ENCODE measurements at regions not wholly inside any gene's neighbourhood (a gene's known extent, or its start where the extent isn't known, plus 50 kb on each side); places are given as distances from the start of the nearest gene placed in this dataset.

- peaks cover 0 to 3% of the 10 kb centered on the region in 2 donors for H3K4me1 ChIP-seq (ENCODE audit: control insufficient read depth in 1 of 2, insufficient read depth in 2 of 2, low read length in 2 of 2)
- DNase-seq = no peak
- no peak overlapping the region for H3K27ac ChIP-seq (ENCODE audit: low read depth in 1 of 2, low read length in 2 of 2)
- no peak overlapping the region for H3K27ac Mint-ChIP-seq
- no peak overlapping the region for H2AFZ ChIP-seq (ENCODE audit: insufficient read depth, low read depth, low read length, poor library complexity, severe bottlenecking)
- peaks cover 7% of the 10 kb centered on the region for H3K4me1 Mint-ChIP-seq
- no peak overlapping the region for H3K4me3 ChIP-seq (replicated peaks in 1 of 3; ENCODE audit: low read depth in 2 of 3, low read length in 3 of 3)
- peaks cover 0 to 3% (median 1%) of the 10 kb centered on the region in 3 donors for H3K27me3 Mint-ChIP-seq (ENCODE audit: low read depth in 3 of 3)
- H3K36me3 Mint-ChIP-seq = no peaks in the 10 kb centered on the region
- no peak overlapping the region for H3K4me3 Mint-ChIP-seq
- H3K9ac ChIP-seq (ENCODE audit: insufficient read depth, low read length, poor library complexity, severe bottlenecking) = no peak overlapping the region
- no peaks in the 10 kb centered on the region for H3K36me3 ChIP-seq (replicated peaks in 1 of 2; ENCODE audit: control insufficient read depth in 1 of 2, insufficient read depth in 2 of 2, low read length in 2 of 2)
- H3K9me3 ChIP-seq (replicated peaks in 1 of 2; ENCODE audit: control insufficient read depth in 1 of 2, insufficient read depth in 1 of 2, low read length in 2 of 2) = no peaks in the 10 kb centered on the region
- no peaks in the 10 kb centered on the region for H4K20me1 ChIP-seq (ENCODE audit: insufficient read depth, low read length)
- intact Hi-C loops (cut with micrococcal nuclease) = no loop called here
- 93% methylated on average over 3 of the region's 4 CpGs for WGBS (ENCODE audit: insufficient coverage)
- H3K4me2 ChIP-seq (replicated peaks; ENCODE audit: extremely low read depth, low read length, poor library complexity, severe bottlenecking) = no peak overlapping the region
- H3K79me2 ChIP-seq (ENCODE audit: insufficient read depth, low read length) = no peaks in the 10 kb centered on the region
- no peaks in the 10 kb centered on the region for H3K27me3 ChIP-seq (ENCODE audit: control insufficient read depth in 2 of 2, insufficient read depth in 2 of 2, low read length in 2 of 2)
- peaks cover 0 to 2% (median 0%) of the 10 kb centered on the region in 7 donors for H3K9me3 Mint-ChIP-seq
- no peak for TF ChIP-seq CTCF (IDR thresholded peaks at IDR 0.05)
Observed at GRCh38 chr1:209519786-209520185, 63.7 kb upstream of the CAMK1G start.

GRCh38 chr1:209522826-209523225 is 60.7 kb upstream of the CAMK1G start:
- intact Hi-C loops (cut with micrococcal nuclease) = no loop called here
- H3K9me3 Mint-ChIP-seq = peaks cover 0 to 2% (median 0%) of the 10 kb centered on the region in 7 donors
- H3K9me3 ChIP-seq (replicated peaks in 1 of 2; ENCODE audit: control insufficient read depth in 1 of 2, insufficient read depth in 1 of 2, low read length in 2 of 2) = no peaks in the 10 kb centered on the region
- H4K20me1 ChIP-seq (ENCODE audit: insufficient read depth, low read length) = no peaks in the 10 kb centered on the region
- H3K27me3 ChIP-seq (ENCODE audit: control insufficient read depth in 2 of 2, insufficient read depth in 2 of 2, low read length in 2 of 2) = no peaks in the 10 kb centered on the region
- H3K4me3 Mint-ChIP-seq = no peak overlapping the region
- H3K4me2 ChIP-seq (replicated peaks; ENCODE audit: extremely low read depth, low read length, poor library complexity, severe bottlenecking) = no peak overlapping the region
- H3K27ac Mint-ChIP-seq = no peak overlapping the region
- H3K4me1 Mint-ChIP-seq = peaks cover 7% of the 10 kb centered on the region
- no CpG with 5 or more reads among the region's 3 CpGs for WGBS (ENCODE audit: insufficient coverage)
- H2AFZ ChIP-seq (ENCODE audit: insufficient read depth, low read depth, low read length, poor library complexity, severe bottlenecking) = no peak overlapping the region
- H3K27me3 Mint-ChIP-seq (ENCODE audit: low read depth in 3 of 3) = peaks cover 0 to 6% (median 3%) of the 10 kb centered on the region in 3 donors
- H3K4me3 ChIP-seq (replicated peaks in 1 of 3; ENCODE audit: low read depth in 2 of 3, low read length in 3 of 3) = no peak overlapping the region
- H3K27ac ChIP-seq (ENCODE audit: low read depth in 1 of 2, low read length in 2 of 2) = no peak overlapping the region
- peaks cover 0 to 3% of the 10 kb centered on the region in 2 donors for H3K4me1 ChIP-seq (ENCODE audit: control insufficient read depth in 1 of 2, insufficient read depth in 2 of 2, low read length in 2 of 2)
- no peaks in the 10 kb centered on the region for H3K79me2 ChIP-seq (ENCODE audit: insufficient read depth, low read length)
- no peaks in the 10 kb centered on the region for H3K36me3 ChIP-seq (replicated peaks in 1 of 2; ENCODE audit: control insufficient read depth in 1 of 2, insufficient read depth in 2 of 2, low read length in 2 of 2)
- H3K9ac ChIP-seq (ENCODE audit: insufficient read depth, low read length, poor library complexity, severe bottlenecking) = no peak overlapping the region
- DNase-seq = no peak
- TF ChIP-seq CTCF (IDR thresholded peaks at IDR 0.05) = no peak
- no peaks in the 10 kb centered on the region for H3K36me3 Mint-ChIP-seq
